ENCODE measurements at regions not wholly inside any gene's neighbourhood (a gene's known extent, or its start where the extent isn't known, plus 50 kb on each side); places are given as distances from the start of the nearest gene placed in this dataset.
"Not testable (repeated sequence)": the region's sequence is repeated elsewhere in the genome, so short reads cannot be mapped to it uniquely, and the experiment has no call there.

DNA sequence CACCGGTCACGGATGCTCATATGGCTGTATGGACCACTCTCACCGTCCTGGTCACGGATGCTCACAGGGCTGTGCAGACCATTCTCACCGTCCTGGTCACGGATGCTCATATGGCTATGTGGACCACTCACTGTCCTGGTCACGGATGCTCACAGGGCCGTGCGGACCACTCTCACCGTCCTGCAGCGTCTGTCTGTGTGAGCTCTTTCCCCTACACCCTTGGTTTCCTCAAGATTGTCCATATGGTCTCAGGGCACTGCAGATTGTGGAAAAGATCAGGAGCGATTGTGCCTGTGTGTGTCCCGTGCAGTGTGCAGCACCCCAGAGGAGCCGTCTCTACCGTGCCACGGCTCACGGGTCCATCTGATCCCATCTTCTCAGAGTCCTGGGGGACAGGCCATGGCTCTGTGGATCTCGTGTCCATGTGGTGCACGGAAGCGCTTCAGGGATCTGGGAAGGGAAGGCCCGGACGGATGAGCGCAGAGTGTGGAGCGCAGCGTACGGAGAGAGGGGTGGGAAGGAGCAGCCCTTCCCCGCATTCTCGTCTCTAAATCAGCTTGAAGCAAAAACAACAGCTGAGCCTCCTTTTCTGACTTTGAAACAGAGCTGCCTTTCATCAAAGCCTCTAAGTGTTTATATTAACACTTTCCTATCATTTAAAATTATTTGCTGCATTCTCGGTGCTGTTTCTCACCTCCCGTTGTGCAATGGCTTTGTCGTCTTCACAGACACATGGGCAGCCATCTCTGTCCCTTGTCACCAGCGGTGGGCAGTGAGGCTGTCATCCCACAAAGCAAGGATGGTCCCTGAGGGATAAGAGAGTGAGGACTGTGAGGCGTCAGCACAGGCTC lies 208.0 kb downstream of the BANP start:
- CTCF ChIA-PET = not testable (repeated sequence)

DNA sequence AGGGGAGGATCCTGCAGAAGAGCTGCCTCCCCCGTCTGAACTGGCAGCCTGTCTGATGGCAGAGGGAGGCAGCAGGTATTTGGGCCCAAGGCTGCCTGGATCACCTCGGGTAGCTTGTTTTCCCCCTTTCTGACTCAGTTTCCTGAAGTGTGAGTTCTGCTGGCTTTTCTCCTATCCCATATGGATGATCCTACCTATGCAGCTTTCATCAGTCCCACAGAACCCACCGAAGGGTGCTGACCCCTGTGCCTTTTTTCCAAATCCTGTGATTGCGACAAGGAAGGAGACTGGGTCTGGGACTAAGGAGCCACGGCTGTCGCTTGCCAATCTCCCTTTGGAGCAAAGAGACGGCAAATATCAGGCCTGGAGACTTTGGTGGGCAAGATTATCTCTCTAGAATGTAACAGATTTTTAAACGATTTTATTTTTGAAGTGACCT lies 208.7 kb downstream of the BANP start:
- 71% methylated on average over 8 of the region's 8 CpGs for WGBS (ENCODE audit: missing lambda C conversion rate)
- POLR2A ChIA-PET; H3K4me1 ChIP-seq; H3K4me2 ChIP-seq; H3K9me3 ChIP-seq; DNase-seq (ENCODE audit: low read depth in 1 of 2, low spot score in 1 of 2); H3K27ac ChIP-seq; CTCF ChIA-PET; FAIRE-seq; H3K4me3 ChIP-seq; ATAC-seq: not testable (repeated sequence)
- TF ChIP-seq ZFP36 (IDR thresholded peaks at IDR 0.05; ENCODE audit: borderline replicate concordance, partially characterized antibody) = peak; percentile 25

More for the DNA sequence above, 208.0 kb downstream of the BANP start:
- H3K4me2 ChIP-seq; DNase-seq (ENCODE audit: low read depth in 1 of 2, low spot score in 1 of 2); H3K4me1 ChIP-seq; H3K9me3 ChIP-seq; H3K4me3 ChIP-seq; FAIRE-seq; ATAC-seq; POLR2A ChIA-PET; H3K27ac ChIP-seq: not testable (repeated sequence)
- 82% methylated on average over 22 of the region's 33 CpGs for WGBS (ENCODE audit: missing lambda C conversion rate)

DNA sequence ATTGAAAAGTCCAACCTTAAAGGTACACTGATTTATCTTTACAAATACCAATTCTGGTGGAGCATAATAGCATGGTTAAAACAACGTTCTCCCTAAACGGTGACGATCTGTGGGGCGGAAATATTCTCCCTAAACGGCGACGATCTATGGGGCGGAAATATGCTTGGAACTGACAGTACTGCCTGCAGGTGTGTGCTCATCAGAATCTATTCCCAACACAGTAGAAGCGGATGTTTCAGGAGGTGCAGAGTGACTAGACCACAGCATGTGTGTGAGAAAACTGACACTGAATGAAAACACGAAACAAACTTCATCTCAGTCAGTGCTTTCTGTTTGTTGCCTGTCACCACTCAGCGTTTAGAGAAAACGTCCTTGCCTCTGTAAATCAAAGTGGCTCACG lies 210.0 kb downstream of the BANP start:
- ATAC-seq; H3K9me3 ChIP-seq; DNase-seq (ENCODE audit: low read depth in 1 of 2, low spot score in 1 of 2); H3K4me3 ChIP-seq; H3K27ac ChIP-seq; H3K4me1 ChIP-seq; CTCF ChIA-PET; FAIRE-seq; POLR2A ChIA-PET; H3K4me2 ChIP-seq: not testable (repeated sequence)
- 82% methylated on average over 13 of the region's 13 CpGs for WGBS (ENCODE audit: missing lambda C conversion rate)

DNA sequence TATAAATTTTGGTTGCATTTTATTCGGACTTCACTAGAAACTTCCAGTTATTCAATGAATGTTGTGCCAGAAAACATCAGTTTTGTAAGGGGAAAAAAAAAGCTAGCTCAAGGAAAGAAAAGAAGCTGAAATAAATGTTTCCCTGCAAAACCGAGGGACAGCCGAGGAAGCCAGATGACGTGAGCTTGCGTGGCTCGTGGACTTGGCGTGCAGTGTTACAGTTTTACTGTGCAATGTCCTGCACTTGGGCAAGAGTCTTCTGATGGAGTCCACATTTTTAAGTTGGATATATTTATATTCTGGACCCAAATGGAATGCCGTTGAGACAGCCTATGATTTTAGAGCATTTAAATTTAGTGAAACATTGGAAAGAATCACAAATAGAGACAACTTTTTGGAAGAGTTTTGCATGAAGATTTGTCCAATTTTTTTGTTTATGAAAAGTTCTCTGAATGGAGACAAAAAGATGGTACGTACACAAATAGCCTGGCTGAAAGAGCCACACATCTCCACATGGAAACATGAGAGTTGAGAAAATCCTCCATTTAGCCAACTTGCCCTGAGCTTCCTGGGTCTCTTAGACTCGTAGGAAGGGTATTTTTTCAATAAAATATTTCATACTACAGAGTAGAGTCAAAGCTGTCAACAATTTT lies 210.5 kb downstream of the BANP start:
- H3K27ac ChIP-seq = not testable (repeated sequence)
- peak; percentile 86 for FAIRE-seq
- 77% methylated on average over 10 of the region's 10 CpGs for WGBS (ENCODE audit: missing lambda C conversion rate)

DNA sequence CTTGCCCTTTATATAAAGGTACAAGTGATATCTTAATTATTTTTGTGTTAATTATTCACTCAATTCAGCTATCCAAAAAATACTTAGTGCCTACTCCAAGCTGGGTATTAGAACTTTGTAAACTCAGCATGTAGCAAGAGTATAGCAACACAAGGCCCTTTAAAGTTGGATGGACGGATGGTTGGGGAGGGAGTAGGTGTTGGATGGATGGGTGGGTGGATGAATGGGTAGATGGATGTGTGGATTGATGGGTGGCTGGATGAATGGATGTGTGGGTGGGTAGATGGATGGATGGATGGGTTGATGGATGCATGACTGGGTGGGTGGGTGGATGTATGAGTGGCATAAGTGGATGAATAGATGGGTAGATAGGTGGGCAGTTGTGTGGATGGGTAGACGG lies 211.5 kb downstream of the BANP start:
- H3K4me3 ChIP-seq; POLR2A ChIA-PET; ATAC-seq; H3K4me1 ChIP-seq; H3K27ac ChIP-seq; DNase-seq (ENCODE audit: low read depth in 1 of 2, low spot score in 1 of 2); H3K9me3 ChIP-seq; H3K4me2 ChIP-seq; CTCF ChIA-PET: not testable (repeated sequence)
- WGBS (ENCODE audit: missing lambda C conversion rate) = 57% methylated on average over 1 of the region's 2 CpGs
- FAIRE-seq = peak; percentile 51

More for the DNA sequence above, 210.5 kb downstream of the BANP start:
- H3K9me3 ChIP-seq; DNase-seq (ENCODE audit: low read depth in 1 of 2, low spot score in 1 of 2); POLR2A ChIA-PET; CTCF ChIA-PET; ATAC-seq; H3K4me3 ChIP-seq; H3K4me1 ChIP-seq; H3K4me2 ChIP-seq: not testable (repeated sequence)

DNA sequence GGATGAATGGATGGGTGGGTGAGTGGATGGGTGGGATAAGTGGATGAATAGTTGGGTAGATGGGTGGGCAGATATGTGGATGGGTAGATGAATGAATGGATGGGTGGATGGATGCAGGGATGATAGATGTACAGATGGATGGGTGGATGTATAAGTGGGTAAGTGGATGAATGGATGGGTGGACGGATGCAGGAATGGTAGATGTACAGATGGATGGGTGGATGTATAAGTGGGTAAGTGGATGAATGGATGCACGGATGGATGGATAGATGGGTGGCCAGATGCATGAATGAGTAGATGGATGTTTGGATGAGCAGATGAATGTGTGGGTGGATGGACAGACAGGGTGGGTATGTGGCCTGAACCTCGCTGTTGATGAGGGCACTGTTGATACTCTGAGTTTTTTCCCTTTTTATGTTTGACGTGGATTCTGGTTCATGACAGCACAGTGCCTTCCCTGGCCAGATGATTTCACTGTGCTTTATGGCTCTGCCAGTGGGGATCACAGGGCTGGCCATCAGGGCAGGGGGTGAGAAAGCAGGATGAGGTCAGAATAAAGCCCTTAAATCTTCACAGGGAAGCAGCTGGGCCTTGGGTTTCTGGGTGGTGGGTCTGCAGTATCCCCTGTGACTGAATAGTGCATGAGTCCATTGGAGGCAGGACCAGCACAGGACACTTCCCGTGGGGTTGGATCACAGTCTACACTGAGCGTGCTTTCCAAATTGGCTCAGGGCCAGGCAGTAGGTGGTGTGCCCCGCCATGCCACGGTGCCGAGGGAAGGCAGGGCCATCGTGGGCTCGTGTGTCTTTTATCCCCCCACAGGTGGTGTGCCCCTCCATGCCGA lies 213.2 kb downstream of the BANP start:
- WGBS (ENCODE audit: missing lambda C conversion rate) = 38% methylated on average over 12 of the region's 12 CpGs
- ATAC-seq; H3K27ac ChIP-seq; H3K4me1 ChIP-seq; DNase-seq (ENCODE audit: low read depth in 1 of 2, low spot score in 1 of 2); POLR2A ChIA-PET; FAIRE-seq; H3K4me2 ChIP-seq; H3K9me3 ChIP-seq; CTCF ChIA-PET; H3K4me3 ChIP-seq: not testable (repeated sequence)

DNA sequence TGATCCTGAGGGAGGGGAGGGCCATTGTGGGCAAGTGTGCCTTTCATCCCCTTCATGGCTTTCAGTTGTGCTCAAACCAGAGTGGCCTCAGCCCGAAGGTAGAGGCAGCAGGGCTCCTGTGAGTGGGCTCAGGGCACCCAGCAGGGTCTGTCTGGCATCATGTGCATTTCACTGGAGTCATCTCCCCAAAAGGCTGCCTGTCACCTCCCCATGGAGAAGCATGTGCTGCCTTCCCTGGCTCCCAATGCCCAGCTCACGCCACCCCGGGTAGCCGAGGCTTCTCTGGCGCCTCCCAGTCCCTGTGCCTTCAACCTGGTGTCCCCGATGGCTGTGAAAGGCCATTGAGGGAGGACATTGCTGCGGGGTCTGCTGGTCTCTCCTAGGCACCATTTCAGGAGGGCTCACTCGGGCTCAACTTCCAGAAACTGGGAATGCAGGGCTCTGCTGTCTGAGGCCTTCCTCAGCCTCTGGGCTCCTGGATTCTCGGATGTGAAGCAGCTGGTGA lies 213.9 kb downstream of the BANP start:
- ATAC-seq; H3K4me2 ChIP-seq; CTCF ChIA-PET; FAIRE-seq; H3K4me3 ChIP-seq; POLR2A ChIA-PET; H3K27ac ChIP-seq; H3K9me3 ChIP-seq; H3K4me1 ChIP-seq; DNase-seq (ENCODE audit: low read depth in 1 of 2, low spot score in 1 of 2): not testable (repeated sequence)
- 83% methylated on average over 8 of the region's 9 CpGs for WGBS (ENCODE audit: missing lambda C conversion rate)

DNA sequence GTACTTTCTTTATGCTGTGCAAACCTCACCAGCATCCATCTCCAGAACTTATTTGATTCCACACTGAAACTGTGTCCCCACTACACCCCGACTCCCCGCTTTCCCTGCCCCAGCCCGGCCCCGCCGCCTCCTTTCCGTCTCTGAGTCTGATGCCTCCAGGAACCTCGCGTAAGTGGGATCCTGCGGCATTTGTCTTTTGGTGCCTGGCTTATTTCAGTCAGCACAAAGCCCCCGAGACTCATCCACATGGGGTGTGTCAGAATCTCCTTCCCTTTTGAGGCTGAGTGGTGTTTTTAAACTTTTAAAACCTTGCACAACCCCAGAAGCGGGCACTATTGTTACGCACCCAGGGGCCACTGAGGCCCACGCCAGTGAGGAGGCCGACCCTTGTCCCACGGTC lies 214.4 kb downstream of the BANP start:
- FAIRE-seq; H3K4me1 ChIP-seq; H3K4me2 ChIP-seq; H3K27ac ChIP-seq; ATAC-seq; POLR2A ChIA-PET; H3K4me3 ChIP-seq; H3K9me3 ChIP-seq; DNase-seq (ENCODE audit: low read depth in 1 of 2, low spot score in 1 of 2); CTCF ChIA-PET: not testable (repeated sequence)
- 94% methylated on average over 15 of the region's 15 CpGs for WGBS (ENCODE audit: missing lambda C conversion rate)

DNA sequence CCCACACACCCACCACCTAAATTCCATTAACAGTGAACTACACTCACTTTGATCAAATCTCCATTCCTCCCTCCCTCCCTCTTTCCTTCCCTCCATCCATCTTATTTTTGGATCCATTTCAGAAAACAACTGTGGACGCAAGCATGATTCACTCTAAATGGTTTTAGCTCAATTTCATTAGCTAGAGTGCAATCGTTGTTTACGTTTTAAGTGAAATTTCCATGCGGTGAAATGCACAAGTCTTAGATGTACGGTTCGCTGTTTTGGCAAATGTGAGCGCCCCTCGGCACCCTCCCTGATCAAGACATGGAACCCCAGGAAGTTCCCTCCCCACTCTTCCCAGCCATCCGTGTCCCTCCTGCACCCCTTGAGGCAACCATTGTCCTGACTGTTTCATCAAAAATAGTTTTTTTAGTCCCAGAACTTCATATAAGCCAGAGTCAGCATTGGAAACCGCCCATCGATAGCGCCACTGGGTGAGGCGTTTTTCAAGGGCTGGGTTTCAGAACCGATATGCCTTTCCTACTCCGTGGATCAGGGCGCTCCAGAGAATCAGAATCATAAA lies 215.1 kb downstream of the BANP start:
- 84% methylated on average over 16 of the region's 16 CpGs for WGBS (ENCODE audit: missing lambda C conversion rate)
- H3K4me3 ChIP-seq; H3K4me1 ChIP-seq; DNase-seq (ENCODE audit: low read depth in 1 of 2, low spot score in 1 of 2); FAIRE-seq; POLR2A ChIA-PET; CTCF ChIA-PET; ATAC-seq; H3K9me3 ChIP-seq; H3K27ac ChIP-seq; H3K4me2 ChIP-seq: not testable (repeated sequence)

DNA sequence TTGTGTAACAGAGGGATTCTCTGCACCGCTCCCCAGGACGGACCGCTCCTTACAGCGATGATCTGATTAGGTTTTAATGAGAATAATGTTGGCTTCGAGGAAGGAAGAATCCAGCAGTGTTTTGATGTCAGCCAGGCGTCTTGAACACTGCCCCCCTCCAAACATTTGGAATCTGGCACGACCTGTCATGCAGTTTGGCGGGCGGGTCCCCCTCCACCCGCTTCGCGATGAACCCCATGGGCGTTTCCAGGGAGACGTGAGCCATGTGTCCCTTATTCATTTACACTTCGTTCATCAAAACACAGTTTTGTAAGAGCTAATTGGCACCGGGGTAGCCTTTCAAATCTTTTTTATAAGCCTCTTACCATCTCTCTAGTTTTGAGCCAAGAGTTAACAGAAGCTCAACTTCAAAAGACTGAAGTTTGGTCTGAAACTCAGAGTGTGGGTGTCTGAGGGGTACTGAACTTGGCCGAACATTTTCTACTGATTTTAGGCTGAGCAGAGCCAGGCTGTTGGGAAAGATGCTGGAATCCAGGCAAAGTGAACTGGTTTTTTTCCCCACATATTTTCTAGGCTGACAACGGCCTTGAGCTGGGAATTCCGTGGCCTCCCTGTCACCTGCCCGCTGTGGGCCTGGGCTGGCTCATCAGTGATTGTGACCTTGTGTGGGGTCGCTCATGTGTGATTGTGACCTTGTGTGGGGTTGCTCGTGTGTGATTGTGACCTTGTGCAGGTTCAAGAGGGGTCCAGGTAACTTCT lies 214.8 kb upstream of the ZNF469 start:
- H3K4me3 ChIP-seq; ATAC-seq; H3K4me2 ChIP-seq; FAIRE-seq; H3K27ac ChIP-seq; CTCF ChIA-PET; DNase-seq (ENCODE audit: low read depth in 1 of 2, low spot score in 1 of 2); H3K9me3 ChIP-seq; POLR2A ChIA-PET; H3K4me1 ChIP-seq: not testable (repeated sequence)
- 80% methylated on average over 22 of the region's 22 CpGs for WGBS (ENCODE audit: missing lambda C conversion rate)
